ENCODE measurements at regions not wholly inside any gene's neighbourhood (a gene's known extent, or its start where the extent isn't known, plus 50 kb on each side); places are given as distances from the start of the nearest gene placed in this dataset.

DNA sequence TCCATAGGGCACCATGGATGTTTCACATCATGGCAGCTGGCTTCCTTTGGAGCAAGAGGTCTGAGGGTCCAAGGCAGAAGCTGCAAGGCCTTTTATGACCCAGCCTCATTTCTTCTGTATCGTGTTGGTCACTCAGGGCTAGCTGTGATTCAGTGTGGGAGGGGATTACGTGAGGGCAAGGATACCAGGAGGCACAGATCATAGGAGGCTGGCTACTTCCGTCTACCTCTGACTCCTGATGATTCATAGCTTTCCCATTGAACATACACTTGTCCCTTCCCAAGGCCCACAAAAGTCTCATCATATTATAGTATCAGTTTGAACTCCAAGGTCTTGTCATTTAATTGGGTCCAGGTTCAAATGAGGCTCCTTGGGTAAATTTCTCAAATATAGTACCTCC lies 135.3 kb upstream of the ZBED5 start:
- TF ChIP-seq, protein P1, sequence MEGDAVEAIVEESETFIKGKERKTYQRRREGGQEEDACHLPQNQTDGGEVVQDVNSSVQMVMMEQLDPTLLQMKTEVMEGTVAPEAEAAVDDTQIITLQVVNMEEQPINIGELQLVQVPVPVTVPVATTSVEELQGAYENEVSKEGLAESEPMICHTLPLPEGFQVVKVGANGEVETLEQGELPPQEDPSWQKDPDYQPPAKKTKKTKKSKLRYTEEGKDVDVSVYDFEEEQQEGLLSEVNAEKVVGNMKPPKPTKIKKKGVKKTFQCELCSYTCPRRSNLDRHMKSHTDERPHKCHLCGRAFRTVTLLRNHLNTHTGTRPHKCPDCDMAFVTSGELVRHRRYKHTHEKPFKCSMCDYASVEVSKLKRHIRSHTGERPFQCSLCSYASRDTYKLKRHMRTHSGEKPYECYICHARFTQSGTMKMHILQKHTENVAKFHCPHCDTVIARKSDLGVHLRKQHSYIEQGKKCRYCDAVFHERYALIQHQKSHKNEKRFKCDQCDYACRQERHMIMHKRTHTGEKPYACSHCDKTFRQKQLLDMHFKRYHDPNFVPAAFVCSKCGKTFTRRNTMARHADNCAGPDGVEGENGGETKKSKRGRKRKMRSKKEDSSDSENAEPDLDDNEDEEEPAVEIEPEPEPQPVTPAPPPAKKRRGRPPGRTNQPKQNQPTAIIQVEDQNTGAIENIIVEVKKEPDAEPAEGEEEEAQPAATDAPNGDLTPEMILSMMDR (IDR thresholded peaks at IDR 0.05; ENCODE audit: borderline replicate concordance, extremely low read depth, low read length, poor library complexity, severe bottlenecking), result no peak
- no peak for TF ChIP-seq EZH2 (IDR thresholded peaks at IDR 0.05; ENCODE audit: borderline replicate concordance, low read depth, low read length, severe bottlenecking)

Measured in DND-41 (cell line).